ENCODE measurements at regions not wholly inside any gene's neighbourhood (a gene's known extent, or its start where the extent isn't known, plus 50 kb on each side); places are given as distances from the start of the nearest gene placed in this dataset.

DNA sequence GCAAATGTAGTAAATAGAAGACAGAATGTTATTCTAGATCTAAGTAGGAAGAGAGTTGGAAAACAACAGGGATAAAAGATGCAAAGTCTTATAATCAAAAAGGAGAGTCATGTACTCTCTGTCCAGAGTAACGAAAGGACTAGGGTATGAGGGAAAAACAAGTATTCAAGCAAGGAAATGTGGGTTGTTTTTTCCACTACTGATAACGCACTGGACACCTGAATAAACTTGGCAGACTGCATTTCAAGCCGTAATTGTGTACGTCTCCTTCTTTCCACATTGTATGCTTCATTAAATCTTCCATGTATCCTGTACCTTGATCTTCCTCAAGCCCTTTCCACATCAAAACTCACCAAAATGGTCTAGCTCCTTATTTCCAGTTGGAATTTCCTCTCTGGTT lies 420.6 kb downstream of the ZEB2 start:
- peaks cover 2% of the 10 kb centered on the region for H3K9me3 ChIP-seq (ENCODE audit: low read depth, low read length, poor library complexity, severe bottlenecking)
- TF ChIP-seq CTCF (conservative IDR thresholded peaks at IDR 0.05; ENCODE audit: low read depth, low read length), result no peak
- no peak for TF ChIP-seq EZH2 (IDR thresholded peaks at IDR 0.05; ENCODE audit: borderline replicate concordance, low read depth, low read length, poor library complexity, severe bottlenecking)
- DNase-seq (ENCODE audit: low spot score), result no peak
- CTCF ChIA-PET, result no interaction called here
- intact Hi-C loops (cut with micrococcal nuclease; ENCODE audit: unreplicated experiment), result no loop called here
- POLR2A ChIA-PET (ENCODE audit: low non-redundant PET), result no interaction called here
- no peak overlapping the region for H3K4me3 ChIP-seq (ENCODE audit: low read depth, low read length, poor library complexity, severe bottlenecking)
- H3K36me3 ChIP-seq (ENCODE audit: insufficient read depth, low read length, poor library complexity, severe bottlenecking), result no peaks in the 10 kb centered on the region
- no peaks in the 10 kb centered on the region for H3K27me3 ChIP-seq (replicated peaks; ENCODE audit: insufficient read depth, low read depth, low read length, poor library complexity)
- H3K27ac ChIP-seq (ENCODE audit: low read depth, low read length, poor library complexity, severe bottlenecking), result no peak overlapping the region
- H3K4me1 ChIP-seq (ENCODE audit: insufficient read depth, low read length, poor library complexity, severe bottlenecking), result no peaks in the 10 kb centered on the region
- BruUV-seq (replicated peaks), result no TSS peak

DNA sequence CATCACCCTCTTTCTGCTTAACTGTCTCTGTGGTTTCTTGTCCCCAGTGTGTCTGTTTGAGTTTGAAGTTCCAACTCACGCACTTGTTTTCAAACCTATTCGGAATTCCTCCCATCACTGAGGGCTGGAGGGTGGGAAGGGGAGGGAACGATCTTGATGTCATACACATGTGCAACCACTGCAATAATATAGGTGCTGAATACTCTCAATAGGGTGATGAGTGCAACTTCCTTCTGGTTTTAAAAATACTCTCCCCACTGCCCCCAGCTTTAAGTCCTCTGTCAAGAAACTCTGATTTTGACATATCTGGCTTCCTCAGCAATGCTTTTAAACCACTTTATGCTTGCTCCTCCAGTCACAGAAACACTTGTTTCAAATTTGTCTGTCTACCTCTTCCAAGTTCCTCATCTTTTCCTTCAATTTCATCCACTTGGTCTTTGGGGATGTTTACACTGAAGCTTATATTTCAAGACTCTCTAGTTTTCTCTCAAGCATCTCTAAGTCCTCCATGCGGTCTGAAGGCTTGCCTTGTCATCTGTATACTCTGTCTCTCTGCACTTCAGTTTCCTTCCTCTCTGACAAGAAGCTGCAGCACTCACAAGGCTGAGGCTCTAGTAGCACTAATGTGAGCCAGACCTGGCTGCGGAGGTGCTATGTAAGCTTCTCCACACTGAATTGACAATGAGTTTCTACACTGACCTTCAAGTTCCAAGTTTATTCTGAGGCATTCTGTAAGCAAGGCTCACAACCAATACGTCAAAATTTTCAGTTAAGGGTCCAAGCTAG lies 422.3 kb downstream of the ZEB2 start:
- Histone ChIP-seq H3K4me3 (ENCODE audit: low read depth, low read length, poor library complexity, severe bottlenecking) (no peak overlapping the region), H3K9me3 (ENCODE audit: low read depth, low read length, poor library complexity, severe bottlenecking) (peaks cover 6% of the 10 kb centered on the region), H3K4me1 (ENCODE audit: insufficient read depth, low read length, poor library complexity, severe bottlenecking) (no peaks in the 10 kb centered on the region), H3K36me3 (ENCODE audit: insufficient read depth, low read length, poor library complexity, severe bottlenecking) (no peaks in the 10 kb centered on the region), H3K27me3 (replicated peaks; ENCODE audit: insufficient read depth, low read depth, low read length, poor library complexity) (no peaks in the 10 kb centered on the region), H3K27ac (ENCODE audit: low read depth, low read length, poor library complexity, severe bottlenecking) (no peak overlapping the region)
- intact Hi-C loops (cut with micrococcal nuclease; ENCODE audit: unreplicated experiment), result no loop called here
- TF ChIP-seq EZH2 (IDR thresholded peaks at IDR 0.05; ENCODE audit: borderline replicate concordance, low read depth, low read length, poor library complexity, severe bottlenecking), result no peak
- no peak for TF ChIP-seq CTCF (conservative IDR thresholded peaks at IDR 0.05; ENCODE audit: low read depth, low read length)
- ChIA-PET POLR2A (ENCODE audit: low non-redundant PET) (no interaction called here), CTCF (no interaction called here)
- BruUV-seq (replicated peaks), result no TSS peak
- DNase-seq (ENCODE audit: low spot score), result no peak

GRCh38 chr2:144096531-144096930 lies 423.4 kb downstream of the ZEB2 start:
- Histone ChIP-seq H3K4me1 (ENCODE audit: insufficient read depth, low read length, poor library complexity, severe bottlenecking) (no peaks in the 10 kb centered on the region), H3K4me3 (ENCODE audit: low read depth, low read length, poor library complexity, severe bottlenecking) (no peak overlapping the region), H3K36me3 (ENCODE audit: insufficient read depth, low read length, poor library complexity, severe bottlenecking) (no peaks in the 10 kb centered on the region), H3K9me3 (ENCODE audit: low read depth, low read length, poor library complexity, severe bottlenecking) (peaks cover 6% of the 10 kb centered on the region), H3K27ac (ENCODE audit: low read depth, low read length, poor library complexity, severe bottlenecking) (no peak overlapping the region), H3K27me3 (replicated peaks; ENCODE audit: insufficient read depth, low read depth, low read length, poor library complexity) (no peaks in the 10 kb centered on the region)
- no peak for DNase-seq (ENCODE audit: low spot score)
- TF ChIP-seq EZH2 (IDR thresholded peaks at IDR 0.05; ENCODE audit: borderline replicate concordance, low read depth, low read length, poor library complexity, severe bottlenecking) (no peak), CTCF (conservative IDR thresholded peaks at IDR 0.05; ENCODE audit: low read depth, low read length) (no peak)
- BruUV-seq (replicated peaks), result no TSS peak
- CTCF ChIA-PET, result no interaction called here
- POLR2A ChIA-PET (ENCODE audit: low non-redundant PET), result no interaction called here
- intact Hi-C loops (cut with micrococcal nuclease; ENCODE audit: unreplicated experiment), result no loop called here
